ENCODE measurements at regions not wholly inside any gene's neighbourhood (a gene's known extent, or its start where the extent isn't known, plus 50 kb on each side); places are given as distances from the start of the nearest gene placed in this dataset.

DNA sequence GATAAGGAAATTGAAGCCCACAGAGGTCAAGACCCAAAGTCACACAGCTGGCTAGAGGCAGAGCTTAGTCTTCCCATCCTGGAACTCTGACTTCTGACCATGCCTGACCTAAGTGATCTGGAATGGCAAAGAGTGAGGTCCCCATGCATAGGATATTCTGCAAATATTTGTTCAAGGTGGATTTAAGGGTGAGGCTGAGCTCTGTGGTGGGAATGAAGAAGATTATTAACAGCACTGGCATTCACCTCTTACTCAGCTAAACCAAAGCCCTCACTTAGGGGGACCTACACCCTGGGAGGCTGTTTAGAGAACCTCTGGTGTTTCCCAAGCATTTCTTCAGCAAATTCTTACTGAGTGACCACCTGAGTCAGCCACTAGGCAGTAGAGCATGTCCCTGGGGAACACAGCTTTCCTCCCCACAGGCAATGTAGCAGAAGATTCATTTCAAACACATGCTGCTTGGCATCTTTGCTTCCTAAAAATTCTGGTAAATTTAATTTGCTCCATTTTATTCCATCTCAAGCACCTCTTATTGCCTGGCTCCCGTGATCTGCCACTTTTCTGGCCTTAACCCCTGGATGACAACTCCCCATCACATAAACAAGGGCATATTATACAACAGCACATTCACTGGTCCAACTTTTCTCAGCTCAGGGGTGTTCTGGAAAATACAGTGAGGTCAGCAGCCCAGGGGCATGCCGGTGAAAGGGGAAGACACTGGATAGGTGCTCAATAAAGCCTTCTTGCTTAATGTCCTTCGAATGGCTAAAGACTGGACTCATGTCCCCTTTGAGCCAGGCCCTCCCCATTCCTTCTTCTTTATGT, 176.0 kb downstream of the ABHD5 start:
- DNase-seq = no peak

DNA sequence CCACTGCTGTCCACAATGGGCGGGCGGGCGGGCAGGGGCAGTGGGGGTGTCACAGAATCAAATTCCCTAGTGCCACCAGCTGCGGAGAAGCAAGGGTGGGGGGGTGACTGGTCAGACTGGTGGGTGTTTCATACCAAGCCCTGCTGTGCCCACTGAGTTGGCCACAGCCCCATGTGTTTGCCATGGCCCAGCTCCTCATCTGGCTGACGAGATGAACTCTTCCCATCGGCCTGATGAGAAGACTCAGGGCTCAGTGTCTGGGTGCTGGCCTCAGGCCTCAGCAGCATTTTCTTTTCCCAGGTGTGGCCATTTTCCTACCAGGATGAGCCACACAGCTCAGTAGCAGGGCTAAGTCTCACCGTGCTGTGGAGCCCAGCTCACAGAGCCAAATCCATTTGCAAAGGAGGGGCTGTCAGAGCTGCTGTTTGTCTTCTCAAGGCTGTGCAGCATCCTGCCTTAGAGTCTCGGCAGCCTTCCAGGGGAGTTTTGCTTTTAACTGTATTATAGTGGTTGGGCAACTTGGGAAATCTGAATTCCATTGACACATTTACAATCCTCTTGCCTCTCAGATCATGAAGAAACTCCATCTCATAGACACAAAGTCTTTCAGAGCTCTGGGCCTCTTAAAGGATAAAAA, 176.8 kb downstream of the ABHD5 start:
- no peak for DNase-seq

DNA sequence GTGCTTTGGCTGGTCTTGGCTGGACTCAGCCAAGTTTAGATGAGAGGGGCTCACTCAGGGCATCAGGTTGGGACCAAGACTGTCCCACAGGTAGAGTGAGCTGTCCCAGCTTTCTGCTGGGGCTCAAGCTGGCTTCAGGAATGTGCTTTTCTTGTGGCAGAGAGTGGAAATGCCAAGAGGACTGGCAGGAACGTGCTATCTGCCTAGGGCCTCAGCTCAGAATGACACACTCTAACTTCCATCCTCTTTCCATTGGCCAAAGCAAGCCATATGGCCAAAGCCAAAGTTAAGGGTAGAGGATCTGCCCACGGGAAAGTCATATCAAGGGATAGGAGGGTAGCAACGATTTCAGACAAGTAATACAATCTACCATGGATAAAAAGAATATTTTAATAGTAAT, 178.8 kb downstream of the ABHD5 start:
- DNase-seq = no peak

DNA sequence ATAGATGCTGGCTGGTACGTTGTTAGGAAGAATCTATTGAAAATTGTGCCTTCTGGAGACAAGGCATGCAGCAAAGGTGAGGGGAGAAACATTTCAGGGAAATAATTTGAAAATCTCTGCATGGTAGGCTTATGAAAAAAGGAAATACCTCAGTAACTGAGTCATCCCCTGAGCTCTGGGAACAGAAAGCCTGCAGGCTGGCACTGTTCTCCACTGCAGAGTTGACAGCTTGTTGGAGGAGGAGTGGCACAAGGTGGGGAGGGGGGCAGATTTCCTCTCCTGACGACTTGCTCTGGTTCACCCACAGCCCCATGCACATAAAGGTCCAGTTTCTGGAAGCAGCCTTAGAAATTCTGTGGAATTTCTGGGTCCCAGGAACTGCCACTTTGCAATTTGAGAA, 179.4 kb downstream of the ABHD5 start:
- no peak for DNase-seq

DNA sequence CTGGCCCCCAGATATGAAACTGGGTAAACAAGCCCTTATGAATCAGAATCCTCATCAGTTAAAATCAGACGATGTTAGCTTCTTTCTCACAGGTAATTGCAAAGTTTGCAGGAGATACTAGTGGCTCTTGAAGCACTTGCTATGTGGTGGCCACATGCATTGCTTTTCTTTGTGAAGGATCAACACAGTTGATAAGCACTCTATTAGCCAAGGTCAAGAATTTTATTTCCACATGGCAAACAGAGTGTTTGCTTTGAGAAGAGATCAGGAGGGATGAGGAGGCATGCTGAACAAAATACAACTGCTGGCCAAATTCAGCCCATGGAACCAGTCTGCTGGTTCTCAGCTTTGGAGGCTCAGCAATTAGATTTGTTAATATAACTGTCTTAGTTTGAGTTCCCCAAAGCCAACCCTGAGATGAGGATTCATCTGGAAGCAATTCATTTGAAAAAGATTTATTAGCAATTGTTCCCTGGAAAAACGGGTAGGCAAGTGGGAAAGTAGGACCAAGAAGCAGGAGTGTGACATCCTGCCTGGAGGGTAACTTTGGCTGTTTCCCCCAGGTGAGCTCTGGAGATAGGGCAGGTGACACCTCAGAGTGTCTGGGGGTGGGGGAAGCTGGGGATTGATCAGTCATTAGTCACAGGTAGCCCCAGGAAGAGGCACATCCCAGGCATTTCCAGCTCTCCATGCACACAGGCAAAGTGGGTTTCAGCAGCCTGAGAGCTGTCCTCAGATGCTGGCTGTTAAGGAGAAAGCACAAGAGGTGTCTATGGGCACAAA, 180.3 kb downstream of the ABHD5 start:
- DNase-seq = no peak

DNA sequence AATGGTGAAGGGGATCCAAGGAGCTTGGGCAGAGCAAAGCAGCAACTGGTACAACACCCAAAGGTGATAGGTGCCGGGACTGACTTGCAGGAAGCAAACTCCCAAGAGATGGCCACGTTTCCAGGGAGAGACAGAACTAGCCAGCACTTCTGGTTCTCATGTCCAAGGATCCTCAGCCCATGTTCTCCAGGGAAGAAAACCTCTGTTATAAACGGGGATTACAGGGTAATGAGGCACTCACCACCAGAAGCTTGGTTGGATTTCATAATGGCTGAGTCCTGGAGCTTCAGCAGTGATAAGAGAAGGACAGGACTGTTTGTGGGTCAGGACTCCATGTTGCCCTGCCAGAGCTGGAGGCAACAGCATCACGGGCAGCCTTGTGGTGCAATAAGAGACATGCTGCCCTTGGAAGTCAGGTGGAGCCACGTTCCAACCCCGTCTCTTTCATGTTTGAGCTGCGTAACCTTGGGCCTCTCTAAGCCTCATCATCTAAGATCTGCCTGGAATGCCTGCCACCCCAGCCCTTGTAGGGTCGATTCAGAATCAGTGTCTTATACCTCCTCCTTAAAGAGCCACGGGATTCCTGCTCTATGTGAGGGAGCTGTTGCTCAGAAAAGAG, 181.0 kb downstream of the ABHD5 start:
- no peak for DNase-seq

DNA sequence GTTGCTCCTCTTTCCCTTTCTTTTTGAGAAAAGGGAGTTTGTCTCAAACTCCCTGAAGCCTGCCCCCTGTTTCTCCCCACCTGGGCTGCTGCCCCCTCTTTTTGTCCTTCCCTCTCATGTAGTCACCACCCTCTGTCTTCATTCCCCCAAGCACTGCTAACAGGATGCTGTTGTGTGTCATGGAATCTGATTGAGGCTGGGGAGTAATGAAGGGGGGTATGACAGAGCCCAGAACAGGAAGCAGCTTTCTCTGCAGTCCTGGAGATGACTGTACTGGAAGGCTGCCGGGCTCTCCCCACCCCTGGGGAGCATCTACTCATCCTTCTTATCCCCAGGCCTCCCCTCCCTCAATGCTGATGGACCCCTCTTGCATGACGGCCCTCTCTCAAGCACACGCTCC, 181.6 kb downstream of the ABHD5 start:
- no peak for DNase-seq

DNA sequence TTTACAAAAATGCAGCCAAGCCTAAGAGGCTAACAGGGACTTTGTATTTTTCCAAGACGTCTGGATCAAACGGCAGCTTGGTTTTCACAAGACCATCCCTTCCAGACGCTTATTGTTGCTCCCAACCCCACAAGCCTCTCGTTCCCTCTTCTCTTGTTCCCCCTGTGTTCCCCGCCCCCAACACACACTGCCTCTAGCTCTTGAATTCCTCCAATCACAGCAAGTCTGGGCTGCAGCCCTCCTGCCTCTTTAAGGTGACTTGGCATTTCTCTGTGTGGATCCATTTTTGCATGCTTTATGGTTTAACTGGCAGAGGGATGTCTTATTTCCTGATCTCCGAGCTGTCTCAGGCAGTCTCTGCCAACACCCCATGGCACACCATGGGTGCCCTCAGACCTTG, 182.2 kb downstream of the ABHD5 start:
- no peak for DNase-seq

DNA sequence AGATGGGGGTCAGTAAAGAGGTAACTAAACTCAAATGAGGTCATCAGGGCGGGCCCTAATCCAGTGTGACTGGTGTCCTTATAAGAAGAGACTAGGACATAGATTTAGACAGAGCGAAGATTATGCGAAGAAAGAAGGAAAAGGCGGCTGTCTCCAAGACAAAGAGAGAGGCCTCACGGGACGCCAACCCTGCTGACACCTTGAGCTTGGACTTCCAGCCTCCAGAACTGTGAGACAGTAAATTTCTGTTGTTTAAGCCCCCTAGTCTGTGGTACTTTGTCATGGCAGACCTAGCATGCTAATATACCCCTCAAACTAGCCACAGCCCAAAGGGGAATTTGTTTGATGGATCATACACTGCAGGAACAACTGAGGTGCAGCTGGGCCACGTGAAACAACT, 183.0 kb downstream of the ABHD5 start:
- DNase-seq = no peak

DNA sequence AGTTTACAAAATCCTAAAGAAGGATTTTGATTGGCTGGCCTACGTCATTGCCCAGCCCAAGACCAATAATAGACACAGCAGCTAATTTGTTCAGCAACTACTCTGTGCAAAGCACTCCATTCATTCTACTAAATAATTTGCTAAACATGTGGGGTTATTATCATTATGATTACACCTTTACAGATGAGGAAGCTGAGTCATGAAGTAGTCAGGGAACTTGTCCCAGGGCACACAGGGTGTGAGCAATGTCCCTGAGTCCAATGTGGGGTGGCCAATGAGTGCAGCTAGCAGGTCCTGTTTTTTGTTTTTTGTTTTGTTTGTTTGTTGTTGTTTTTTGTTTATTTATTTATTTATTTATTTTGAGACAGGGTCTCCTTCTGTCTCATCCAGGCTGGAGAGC, 183.6 kb downstream of the ABHD5 start:
- DNase-seq = no peak

DNA sequence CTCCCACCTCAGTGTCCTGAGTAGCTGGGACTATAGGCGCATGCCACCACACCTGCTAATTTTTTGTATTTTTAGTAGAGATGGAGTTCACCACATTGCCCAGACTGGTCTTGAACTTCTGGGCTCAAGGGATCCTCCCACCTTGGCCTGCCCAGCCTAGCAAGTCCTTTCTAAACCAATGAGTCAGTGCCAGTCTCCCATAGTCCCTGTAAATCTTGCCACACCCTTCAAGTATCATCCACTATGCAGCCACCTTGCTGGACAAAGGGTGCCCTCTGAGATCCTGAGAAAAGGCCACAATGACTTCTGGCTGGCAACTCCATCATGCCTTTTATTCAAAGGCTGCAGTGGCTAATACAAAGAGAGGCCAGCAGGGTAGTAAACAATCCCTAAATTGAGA, 184.0 kb downstream of the ABHD5 start:
- no peak for DNase-seq

DNA sequence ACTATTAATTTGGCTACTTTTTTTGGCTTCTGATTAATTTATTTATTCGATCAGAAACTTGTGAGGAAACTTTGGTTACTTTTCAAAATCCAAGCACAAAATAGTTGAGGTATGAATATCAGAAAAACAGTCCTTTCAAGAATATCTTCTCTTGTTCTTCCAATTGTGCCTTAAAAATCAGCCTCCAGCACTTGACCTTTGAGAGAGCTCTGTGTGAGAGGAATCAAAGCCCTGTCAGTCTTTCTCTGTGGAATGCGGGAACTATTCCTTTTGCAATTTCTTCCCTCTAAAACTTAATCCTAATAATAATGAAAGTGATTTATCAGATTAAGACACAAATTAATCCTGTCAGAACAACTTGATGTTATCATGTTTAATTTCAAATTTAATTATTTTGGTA, 185.9 kb downstream of the ABHD5 start:
- DNase-seq = no peak

DNA sequence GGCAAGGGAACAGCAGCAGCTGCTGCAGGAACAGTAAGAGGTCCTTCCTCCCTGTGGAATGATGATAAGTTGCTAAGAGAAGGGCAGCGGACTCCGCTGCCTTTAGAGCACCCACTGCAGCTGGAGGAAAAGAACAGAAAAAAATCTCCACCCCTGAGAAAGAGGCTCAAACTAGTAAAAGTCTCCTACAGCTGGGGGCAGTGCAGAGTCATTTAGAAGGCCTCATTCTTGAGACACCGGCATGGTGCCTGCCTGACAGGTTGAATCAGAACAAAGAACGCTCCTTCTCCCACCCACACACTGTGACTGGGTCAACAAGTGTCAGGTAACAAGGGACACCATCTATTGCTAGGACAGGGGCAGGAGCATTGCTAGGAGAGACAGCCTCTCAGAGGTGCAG, 188.4 kb downstream of the ABHD5 start:
- no peak for DNase-seq

DNA sequence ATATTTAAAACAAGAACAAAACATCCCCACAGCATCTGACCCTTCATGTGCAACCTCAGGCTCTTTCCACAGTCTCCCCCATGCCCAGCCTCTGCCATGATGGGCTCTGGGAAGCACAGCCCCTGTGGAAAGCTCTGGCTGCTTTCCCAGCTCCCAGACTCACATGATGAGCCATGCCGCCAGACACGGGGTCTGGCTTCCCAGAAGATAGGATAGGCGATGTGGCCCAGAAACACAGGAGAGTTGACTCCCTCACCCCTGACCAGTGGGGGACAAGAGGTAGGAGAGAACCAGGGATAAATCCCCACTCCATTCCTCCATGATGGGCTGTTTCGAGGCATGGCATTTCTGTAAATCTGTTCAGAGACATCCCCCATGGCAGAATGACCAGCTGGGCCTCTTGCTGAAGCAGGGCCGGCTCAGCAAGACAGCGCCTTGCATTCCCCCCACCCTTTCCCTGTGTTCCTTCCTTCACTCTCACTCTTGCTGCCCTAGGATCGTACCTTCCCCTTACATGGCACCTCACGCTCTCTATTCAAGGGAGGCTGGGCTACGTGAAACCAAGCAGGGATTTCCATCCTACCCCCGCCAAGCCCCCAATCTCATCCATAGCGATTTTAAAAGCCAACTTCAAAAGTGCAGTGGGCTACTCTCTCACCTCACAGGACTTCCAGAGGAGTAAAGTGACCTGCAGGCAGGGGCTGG, 192.4 kb downstream of the ABHD5 start:
- DNase-seq = no peak

DNA sequence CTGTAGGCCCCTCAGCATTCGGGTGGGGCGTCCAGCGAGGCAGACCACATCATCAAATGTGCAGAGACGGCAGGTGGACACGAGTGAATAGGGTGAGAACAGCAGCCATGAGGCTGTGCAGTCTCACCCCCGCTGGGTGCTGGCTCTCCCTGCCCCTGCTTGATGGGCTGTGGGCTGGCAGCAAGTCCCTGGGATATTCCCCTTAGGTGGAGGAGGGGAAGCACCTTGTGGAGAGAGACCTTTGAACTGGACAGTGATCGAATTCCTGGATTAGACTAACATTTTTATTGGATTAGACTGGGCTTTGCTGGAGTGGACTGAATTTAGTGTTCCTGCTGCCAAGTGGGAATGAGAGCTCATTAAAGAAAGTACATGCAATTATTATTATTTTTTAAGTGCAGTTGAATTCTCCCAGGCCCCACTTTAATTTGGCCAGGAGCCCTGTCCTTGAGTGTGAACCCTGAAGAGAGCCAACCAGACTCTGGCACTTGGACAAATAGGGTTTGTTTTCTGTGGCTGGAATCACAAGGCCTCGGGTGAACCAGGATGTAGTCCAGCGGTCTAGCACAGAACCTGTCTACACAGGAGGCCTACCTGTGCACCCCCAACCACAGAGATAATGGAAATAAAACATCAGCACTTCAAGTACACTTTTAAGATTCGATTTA, 193.1 kb downstream of the ABHD5 start:
- DNase-seq = peak; percentile 67 to 72

DNA sequence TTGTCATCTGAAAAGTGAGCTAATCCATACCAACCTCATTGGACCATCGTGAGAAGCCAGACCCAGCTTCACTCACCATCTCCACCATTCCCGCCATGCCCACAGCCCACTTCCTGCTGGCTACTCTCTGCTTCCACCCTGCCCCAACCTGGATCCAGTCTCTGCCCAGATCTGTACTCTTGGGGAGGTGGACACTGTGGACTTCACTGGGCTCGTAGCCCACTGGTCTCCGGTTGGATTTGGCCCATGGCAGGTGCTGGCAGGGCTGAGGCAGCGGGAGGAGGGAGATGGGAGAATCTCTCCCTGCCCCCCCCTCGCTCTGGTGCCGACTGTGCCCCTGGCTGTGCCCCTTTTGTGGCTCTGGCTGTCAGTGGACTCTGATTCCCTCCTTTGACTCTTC, 193.8 kb downstream of the ABHD5 start:
- DNase-seq = no peak

DNA sequence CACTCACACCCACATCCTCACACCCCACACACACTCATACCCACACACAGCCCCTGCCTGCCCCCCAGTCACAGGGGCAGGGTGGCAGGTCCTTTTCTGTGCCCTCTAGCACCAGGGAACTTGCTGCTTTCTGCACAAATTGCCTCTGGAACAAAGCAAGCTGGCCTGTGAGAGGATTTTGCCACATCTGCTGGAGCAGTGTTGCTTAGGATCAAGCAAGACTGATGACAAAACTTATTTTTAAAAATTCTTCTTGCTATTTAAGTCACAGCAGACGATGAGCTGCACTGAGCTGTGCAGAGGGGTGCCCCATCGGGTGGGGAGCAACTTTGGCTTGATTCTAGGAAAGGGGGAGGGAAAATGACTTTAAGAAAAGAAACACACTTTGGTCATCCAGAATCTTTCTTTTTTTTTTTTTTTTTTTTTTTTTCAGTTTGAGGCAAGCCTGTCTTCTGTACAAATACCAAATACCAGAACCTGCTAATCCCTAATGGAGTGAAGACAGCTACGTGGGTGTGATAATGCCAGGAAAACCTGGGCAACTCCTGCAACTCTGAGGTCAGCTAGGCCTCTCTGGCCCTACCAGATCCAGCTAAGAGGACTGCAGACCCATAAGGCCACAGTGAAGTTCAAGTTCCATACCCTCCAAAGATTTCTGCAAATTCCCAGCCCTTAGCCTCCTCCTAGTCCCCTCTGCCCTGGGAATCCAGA, 195.3 kb downstream of the ABHD5 start:
- no peak for DNase-seq

DNA sequence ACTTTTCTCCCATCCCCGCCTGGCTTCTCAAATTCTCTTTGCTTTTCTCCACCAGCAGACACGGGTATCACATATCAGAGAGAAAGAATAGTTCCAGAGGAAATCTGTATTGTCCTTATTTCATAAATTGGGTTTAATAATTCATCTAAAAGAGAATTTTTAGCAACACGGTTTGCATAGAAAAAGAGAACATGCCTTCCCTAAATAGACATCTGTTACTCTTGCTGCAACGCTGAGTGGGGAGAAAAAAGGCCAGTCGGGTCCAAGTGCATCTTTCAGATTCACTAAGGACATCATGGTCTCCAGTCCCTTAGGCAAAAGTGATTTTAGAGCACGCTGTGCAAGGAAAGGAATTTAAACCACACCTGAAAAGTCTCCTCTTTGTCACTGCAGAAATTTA, 201.3 kb downstream of the ABHD5 start:
- DNase-seq = no peak

DNA sequence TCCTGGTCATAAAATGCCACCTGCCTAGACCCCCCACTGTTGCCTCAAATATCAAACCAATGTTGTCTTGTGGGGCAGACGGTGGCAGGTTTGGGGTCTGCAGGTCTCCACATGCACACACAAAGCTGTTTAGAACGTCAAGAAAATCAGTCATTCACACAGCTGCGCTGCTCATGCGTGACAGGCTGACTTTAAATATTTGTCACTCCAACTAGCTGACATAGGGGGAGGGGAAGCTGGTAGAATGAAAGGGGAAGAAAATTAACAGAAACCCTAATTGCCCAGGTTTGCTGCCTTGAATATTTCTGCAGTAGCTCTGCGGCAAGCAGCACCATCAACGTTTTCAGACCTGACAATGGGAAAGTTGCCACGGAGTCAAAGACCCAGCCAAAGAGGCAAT, 201.8 kb downstream of the ABHD5 start:
- no peak for DNase-seq

DNA sequence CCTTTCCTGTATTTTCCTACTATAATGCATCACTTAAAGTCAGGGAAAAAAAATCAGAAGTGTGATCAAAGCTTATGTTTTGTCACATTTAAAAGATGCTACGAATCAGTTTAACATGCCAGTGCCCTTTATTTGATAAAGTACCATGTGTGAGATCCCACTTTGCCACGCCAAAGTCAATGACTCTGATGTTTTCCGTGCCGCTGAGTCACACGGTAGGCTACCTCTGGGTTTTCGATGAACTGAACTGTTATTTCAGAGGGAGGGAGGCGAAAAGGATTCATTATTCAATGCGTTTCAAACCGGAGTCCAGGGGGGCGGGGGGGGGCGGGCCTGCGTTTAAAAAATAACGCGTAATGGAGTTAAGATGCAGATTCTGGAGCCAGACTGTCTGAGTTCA, 203.0 kb downstream of the ABHD5 start:
- DNase-seq = no peak

All from right lung (tissue), 2 donors.